LNCAP (cell line): ENCODE measurements at regions not wholly inside any gene's neighbourhood (a gene's known extent, or its start where the extent isn't known, plus 50 kb on each side); places are given as distances from the start of the nearest gene placed in this dataset.

Experiments
- TF ChIP-seq, protein P1 (sequence below): fragments of 450-650 bp; IDR thresholded peaks from 2 replicates; pipeline ENCODE4 v1.5.1; 2017; ENCODE audit warnings: mild to moderate bottlenecking

DNA sequence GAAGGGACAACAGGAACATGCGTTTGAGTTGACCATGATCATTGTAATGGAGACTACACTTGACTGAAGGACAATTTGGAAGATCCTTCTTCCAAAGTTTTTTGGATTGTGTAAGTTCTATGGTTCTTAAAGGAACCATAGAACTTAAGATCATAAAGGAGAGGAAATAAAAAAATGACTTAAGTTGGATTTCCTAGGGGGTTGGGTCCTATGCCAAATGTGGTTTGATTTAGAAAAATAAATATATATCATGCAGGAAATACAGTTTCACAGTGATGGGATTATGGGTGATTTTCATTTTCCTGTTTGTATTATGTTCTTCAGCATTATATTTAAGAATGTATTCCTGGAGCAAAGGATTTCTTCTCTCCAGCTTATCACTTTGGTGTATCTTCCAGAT, 305.5 kb upstream of the DPH6 start:
- TF ChIP-seq, protein P1, sequence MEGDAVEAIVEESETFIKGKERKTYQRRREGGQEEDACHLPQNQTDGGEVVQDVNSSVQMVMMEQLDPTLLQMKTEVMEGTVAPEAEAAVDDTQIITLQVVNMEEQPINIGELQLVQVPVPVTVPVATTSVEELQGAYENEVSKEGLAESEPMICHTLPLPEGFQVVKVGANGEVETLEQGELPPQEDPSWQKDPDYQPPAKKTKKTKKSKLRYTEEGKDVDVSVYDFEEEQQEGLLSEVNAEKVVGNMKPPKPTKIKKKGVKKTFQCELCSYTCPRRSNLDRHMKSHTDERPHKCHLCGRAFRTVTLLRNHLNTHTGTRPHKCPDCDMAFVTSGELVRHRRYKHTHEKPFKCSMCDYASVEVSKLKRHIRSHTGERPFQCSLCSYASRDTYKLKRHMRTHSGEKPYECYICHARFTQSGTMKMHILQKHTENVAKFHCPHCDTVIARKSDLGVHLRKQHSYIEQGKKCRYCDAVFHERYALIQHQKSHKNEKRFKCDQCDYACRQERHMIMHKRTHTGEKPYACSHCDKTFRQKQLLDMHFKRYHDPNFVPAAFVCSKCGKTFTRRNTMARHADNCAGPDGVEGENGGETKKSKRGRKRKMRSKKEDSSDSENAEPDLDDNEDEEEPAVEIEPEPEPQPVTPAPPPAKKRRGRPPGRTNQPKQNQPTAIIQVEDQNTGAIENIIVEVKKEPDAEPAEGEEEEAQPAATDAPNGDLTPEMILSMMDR = no peak

DNA sequence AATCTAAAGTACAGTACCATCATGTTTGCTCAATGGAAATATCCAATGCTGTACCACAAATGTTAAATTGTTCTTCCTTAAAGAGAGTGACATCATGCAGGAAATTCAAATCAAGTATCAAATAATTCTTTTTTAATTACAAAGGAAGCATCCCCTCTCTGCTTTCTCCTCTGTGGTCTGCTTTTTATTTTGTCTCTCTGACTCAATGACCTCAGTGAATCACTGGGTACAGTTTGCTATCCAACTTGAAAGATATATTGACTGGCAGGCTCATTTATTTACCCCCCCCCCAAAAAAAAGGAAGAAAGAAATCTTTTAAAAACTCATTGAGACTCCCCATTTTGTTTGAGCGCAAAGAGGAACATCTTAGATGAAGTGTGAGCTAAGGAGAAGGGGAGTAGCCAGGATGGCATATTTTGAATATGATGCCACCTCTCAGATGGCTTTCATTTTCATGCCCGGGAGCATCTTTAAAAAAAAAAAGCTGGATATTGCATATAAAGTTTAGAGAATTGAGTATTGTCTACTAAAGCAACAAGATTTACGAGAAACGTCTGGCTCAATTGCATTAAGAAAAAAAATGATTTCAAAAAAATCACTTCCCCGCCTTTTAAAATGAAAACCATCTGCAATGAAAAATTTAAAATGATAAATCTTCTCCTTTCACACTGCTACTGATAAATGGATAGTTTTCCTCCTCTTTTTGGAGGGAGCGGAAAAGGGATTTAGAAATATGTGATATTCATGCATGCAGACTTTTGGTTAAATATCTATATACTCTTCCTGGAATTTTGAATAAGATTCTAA, 307.1 kb upstream of the DPH6 start:
- TF ChIP-seq, protein P1 = no peak

DNA sequence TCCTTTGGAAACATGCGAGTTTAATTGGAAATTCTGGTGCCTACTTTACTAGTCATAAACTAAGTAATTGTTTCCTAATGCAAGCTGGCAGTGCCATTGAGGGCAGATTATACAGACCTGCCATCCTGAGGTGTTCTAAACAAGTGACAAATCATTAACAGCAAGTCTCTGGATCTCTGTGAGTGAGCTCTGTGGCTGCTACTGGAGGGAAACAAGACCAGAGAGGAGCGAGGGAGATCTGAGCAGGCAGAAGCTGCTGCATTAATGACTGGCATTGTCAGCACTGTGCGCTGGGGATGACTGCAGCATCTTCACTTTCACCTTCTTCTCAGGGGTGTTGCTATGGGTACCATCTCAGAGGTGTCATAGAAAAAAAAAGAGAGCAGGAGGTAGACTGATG, 308.4 kb upstream of the DPH6 start:
- TF ChIP-seq, protein P1 = no peak

DNA sequence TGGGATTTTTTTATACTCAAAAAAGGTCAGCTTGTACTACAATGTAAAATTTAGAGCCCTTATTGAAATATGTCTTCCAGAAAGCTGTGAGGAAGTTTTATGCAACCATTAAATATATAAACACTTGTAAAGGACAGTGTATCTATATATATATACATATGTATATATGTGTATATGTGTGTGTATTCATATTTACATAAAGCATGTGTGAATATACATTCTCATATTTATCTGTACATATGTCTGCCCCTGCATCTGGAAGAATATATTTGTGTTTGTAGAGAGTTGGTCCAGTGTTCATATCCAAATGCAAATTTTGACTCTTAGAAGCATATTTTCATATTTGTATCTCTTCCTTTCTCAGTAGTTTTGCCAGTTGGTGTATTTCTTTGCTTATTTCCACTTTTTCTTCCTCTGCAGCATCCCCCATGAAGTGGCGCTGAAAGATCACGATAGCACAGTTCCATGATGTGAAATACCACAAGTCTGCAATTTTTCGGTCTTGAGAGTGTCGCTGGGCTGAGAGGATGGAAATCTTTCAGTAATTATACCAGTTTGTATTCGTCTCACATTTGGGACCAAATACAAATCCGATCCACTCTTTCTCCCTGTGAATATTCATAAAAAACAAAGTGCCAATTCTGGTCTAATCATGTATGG, 311.7 kb upstream of the DPH6 start:
- TF ChIP-seq, protein P1 = no peak

DNA sequence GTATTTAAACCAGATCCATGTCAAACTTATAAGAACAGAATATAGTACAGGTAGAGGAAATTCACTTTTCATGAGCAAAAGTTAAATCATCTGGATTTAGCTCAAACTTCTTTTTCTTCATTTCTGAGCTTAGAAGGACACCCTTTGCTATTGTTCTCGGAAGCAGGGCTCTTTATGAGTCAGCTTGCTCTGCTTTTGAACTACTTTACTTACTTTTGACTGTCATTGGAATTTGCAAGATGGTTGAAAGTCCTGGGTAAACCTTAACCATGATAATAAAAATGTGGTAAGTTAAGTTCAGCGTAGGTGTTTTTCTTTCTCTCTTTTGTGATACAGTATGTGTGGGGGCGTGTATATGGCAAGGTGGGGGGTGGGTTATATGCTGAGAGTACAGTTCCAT, 312.7 kb upstream of the DPH6 start:
- TF ChIP-seq, protein P1 = no peak

DNA sequence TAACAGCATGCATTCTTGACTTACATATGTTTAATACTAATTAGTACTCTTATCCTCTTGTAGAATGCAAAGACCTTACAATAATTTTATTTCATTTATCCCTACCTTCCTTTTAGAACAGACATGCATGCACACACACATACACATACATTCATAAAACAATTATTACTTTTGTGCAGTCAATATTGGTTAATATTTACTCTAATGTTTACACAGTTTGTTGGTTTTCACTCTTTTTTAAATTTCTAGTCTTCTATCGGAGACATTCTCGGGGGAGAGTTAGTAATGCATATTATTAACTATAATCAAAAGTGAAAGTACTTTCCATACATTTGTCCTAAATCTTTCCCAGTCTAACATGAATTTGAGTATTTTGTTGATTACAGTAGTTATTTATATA, 317.7 kb upstream of the DPH6 start:
- TF ChIP-seq, protein P1 = no peak

DNA sequence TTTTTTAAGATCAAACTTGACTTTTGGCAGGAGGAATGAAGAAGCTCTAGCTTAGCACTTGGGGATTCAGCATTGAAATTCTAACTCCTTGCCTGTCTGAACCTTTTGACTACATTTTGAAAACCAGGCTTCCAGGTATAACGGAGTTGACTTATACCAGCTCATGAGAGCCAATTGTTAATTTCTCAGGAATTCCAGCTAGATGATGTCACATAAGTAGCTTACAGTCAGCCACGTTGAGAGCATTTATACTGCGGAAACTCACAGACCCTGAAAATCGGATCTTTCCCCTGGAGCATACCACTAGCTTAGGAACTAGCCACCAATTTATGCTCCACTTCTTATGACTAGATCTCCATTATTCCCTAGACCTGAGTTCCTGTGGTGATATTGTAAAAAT, 321.4 kb upstream of the DPH6 start:
- TF ChIP-seq, protein P1 = no peak
